ENCODE measurements at regions not wholly inside any gene's neighbourhood (a gene's known extent, or its start where the extent isn't known, plus 50 kb on each side); places are given as distances from the start of the nearest gene placed in this dataset.

DNA sequence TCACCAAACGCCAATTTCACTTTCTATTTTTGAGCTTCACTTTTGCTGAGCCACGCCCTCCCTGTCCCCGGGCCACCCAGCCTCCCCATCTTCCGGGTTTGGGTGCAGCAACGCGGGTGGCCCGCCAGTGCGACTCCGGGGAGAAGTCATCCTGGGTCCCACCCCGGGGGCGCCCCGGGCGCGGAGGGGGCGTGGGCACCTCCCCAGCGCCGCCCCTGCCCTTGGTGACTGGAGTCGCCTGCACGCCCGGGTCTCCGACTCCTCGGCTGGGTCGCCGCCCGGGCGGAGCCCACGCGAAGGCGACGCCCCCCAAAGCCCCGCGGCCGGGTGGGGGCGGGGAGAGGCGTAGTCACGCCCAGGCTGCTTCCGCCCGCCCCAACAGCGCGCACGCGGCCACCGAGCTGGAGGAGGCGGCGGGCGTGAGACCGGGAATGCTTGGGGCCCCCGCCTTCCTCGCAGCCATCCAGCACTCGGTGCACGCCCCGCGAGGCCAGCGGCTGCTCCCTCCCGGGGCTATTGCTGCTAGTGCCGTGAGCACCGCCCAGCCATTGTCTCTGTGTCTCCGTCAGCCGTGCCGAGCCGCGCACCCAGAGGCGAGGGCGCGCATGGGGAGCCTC is 362.1 kb upstream of the AMELY start:
- TF ChIP-seq, protein P1, sequence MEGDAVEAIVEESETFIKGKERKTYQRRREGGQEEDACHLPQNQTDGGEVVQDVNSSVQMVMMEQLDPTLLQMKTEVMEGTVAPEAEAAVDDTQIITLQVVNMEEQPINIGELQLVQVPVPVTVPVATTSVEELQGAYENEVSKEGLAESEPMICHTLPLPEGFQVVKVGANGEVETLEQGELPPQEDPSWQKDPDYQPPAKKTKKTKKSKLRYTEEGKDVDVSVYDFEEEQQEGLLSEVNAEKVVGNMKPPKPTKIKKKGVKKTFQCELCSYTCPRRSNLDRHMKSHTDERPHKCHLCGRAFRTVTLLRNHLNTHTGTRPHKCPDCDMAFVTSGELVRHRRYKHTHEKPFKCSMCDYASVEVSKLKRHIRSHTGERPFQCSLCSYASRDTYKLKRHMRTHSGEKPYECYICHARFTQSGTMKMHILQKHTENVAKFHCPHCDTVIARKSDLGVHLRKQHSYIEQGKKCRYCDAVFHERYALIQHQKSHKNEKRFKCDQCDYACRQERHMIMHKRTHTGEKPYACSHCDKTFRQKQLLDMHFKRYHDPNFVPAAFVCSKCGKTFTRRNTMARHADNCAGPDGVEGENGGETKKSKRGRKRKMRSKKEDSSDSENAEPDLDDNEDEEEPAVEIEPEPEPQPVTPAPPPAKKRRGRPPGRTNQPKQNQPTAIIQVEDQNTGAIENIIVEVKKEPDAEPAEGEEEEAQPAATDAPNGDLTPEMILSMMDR (IDR thresholded peaks at IDR 0.05): no peak
- no peak for TF ChIP-seq ZFX (IDR thresholded peaks at IDR 0.05; ENCODE audit: borderline replicate concordance)
